ENCODE measurements at regions not wholly inside any gene's neighbourhood (a gene's known extent, or its start where the extent isn't known, plus 50 kb on each side); places are given as distances from the start of the nearest gene placed in this dataset.

- Histone ChIP-seq H3K27me3 (ENCODE audit: insufficient read depth, poor library complexity, severe bottlenecking) (no peaks in the 10 kb centered on the region), H3K27ac (replicated peaks) (no peak overlapping the region), H3K4me3 (replicated peaks; ENCODE audit: insufficient read depth, low read length) (no peak overlapping the region)
- no peak for DNase-seq (ENCODE audit: low read depth in 1 of 2, low spot score in 1 of 2)
- TF ChIP-seq REST (IDR thresholded peaks at IDR 0.05; ENCODE audit: insufficient replicate concordance, low read depth), result no peak
- TF ChIP-seq SPI1 (IDR thresholded peaks at IDR 0.05; ENCODE audit: borderline replicate concordance, low read depth), result no peak
- no peak for TF ChIP-seq CTCF (IDR thresholded peaks at IDR 0.05; ENCODE audit: insufficient read depth, low read length)
- TF ChIP-seq GABPA (IDR thresholded peaks at IDR 0.05; ENCODE audit: low read depth), result no peak
Measured at GRCh38 chr14:98437113-98437512, 834.9 kb downstream of the BCL11B start.

- no peak overlapping the region for H3K4me3 ChIP-seq (replicated peaks; ENCODE audit: insufficient read depth, low read length)
- TF ChIP-seq GABPA (IDR thresholded peaks at IDR 0.05; ENCODE audit: low read depth) (no peak), CTCF (IDR thresholded peaks at IDR 0.05; ENCODE audit: insufficient read depth, low read length) (no peak), SPI1 (IDR thresholded peaks at IDR 0.05; ENCODE audit: borderline replicate concordance, low read depth) (no peak), POLR2AphosphoS5 (IDR thresholded peaks at IDR 0.05; ENCODE audit: low read depth) (no peak), REST (IDR thresholded peaks at IDR 0.05; ENCODE audit: insufficient replicate concordance, low read depth) (no peak)
- no peak for DNase-seq (ENCODE audit: low read depth in 1 of 2, low spot score in 1 of 2)
- no peaks in the 10 kb centered on the region for H3K27me3 ChIP-seq (ENCODE audit: insufficient read depth, poor library complexity, severe bottlenecking)
- no peak overlapping the region for H3K27ac ChIP-seq (replicated peaks)
Measured at GRCh38 chr14:98444077-98444476, 827.9 kb downstream of the BCL11B start.

GRCh38 chr14:98445718-98446117 is 826.3 kb downstream of the BCL11B start:
- no peaks in the 10 kb centered on the region for H3K27me3 ChIP-seq (ENCODE audit: insufficient read depth, poor library complexity, severe bottlenecking)

More at GRCh38 chr14:98445718-98446117, 826.3 kb downstream of the BCL11B start:
- Histone ChIP-seq H3K27ac (replicated peaks) (no peak overlapping the region), H3K4me3 (replicated peaks; ENCODE audit: insufficient read depth, low read length) (no peak overlapping the region)
- TF ChIP-seq GABPA (IDR thresholded peaks at IDR 0.05; ENCODE audit: low read depth) (no peak), POLR2AphosphoS5 (IDR thresholded peaks at IDR 0.05; ENCODE audit: low read depth) (no peak), CTCF (IDR thresholded peaks at IDR 0.05; ENCODE audit: insufficient read depth, low read length) (no peak), REST (IDR thresholded peaks at IDR 0.05; ENCODE audit: insufficient replicate concordance, low read depth) (no peak), SPI1 (IDR thresholded peaks at IDR 0.05; ENCODE audit: borderline replicate concordance, low read depth) (no peak)
- DNase-seq (ENCODE audit: low read depth in 1 of 2, low spot score in 1 of 2), result no peak
